ENCODE measurements at regions not wholly inside any gene's neighbourhood (a gene's known extent, or its start where the extent isn't known, plus 50 kb on each side); places are given as distances from the start of the nearest gene placed in this dataset.

DNA sequence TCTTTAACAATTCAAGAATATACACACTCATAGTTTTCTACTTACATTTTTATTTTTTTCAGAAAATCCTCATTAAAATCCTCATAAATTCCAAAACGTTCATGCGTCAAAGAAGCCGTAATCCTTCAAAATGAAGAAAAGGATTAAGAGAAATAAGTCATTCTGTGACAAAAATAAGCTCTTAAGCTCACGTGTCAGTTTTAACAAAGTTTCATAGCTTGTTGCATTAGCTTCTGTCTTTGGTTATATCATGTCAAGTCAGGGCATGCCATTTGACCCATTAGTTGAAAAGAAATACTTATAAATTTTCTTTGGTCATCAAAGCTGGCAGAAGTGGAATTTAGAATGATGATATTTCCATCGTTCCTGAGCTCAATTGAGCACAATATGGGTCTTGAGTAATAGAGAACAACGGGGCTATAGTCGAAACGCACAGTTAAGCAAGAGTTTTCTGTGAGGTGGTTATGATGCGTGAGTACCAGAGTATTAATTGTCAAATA is 185.2 kb upstream of the CTSO start:
- Histone ChIP-seq H3K27ac (ENCODE audit: low read length in 2 of 2) (no peak overlapping the region), H3K4me2 (replicated peaks; ENCODE audit: low read depth, low read length, poor library complexity, severe bottlenecking) (no peak overlapping the region), H4K20me1 (ENCODE audit: control insufficient read depth, insufficient read depth, low read length, poor library complexity, severe bottlenecking) (no peaks in the 10 kb centered on the region), H3K36me3 (replicated peaks in 1 of 2; ENCODE audit: control extremely low read depth in 1 of 2, control insufficient read depth in 1 of 2, extremely low read depth in 1 of 2, insufficient read depth in 2 of 2, low read length in 1 of 2) (no peaks in the 10 kb centered on the region), H2AFZ (ENCODE audit: insufficient read depth, low read depth, low read length, poor library complexity, severe bottlenecking) (no peak overlapping the region), H3K79me2 (ENCODE audit: control insufficient read depth, insufficient read depth, low read length) (no peaks in the 10 kb centered on the region), H3K9me3 (ENCODE audit: control extremely low read depth in 1 of 3, control insufficient read depth in 2 of 3, insufficient read depth in 1 of 3, low read length in 2 of 3) (no peaks in the 10 kb centered on the region), H3K4me3 (ENCODE audit: control extremely low read depth in 1 of 5, extremely low read depth in 1 of 5, insufficient read depth in 1 of 5, low read depth in 2 of 5, low read length in 4 of 5) (no peak overlapping the region), H3K27me3 (replicated peaks in 1 of 4; ENCODE audit: control extremely low read depth in 1 of 4, control insufficient read depth in 3 of 4, insufficient read depth in 4 of 4, low read length in 3 of 4) (no peaks in the 10 kb centered on the region), H3K4me1 (ENCODE audit: control insufficient read depth in 2 of 2, insufficient read depth in 2 of 2, low read length in 2 of 2) (no peaks in the 10 kb centered on the region), H3K9ac (ENCODE audit: low read length) (no peak overlapping the region)
- no peak overlapping the region for H3K27ac Mint-ChIP-seq
- ATAC-seq (ENCODE audit: low read depth): no peak
- H3K4me1 Mint-ChIP-seq: no peaks in the 10 kb centered on the region
- 82% methylated on average over 4 of the region's 9 CpGs for whole genome bisulfite sequencing (ENCODE audit: insufficient coverage)
- DNase-seq: no peak
- H3K9me3 Mint-ChIP-seq (ENCODE audit: insufficient read depth): no peaks in the 10 kb centered on the region
- intact Hi-C loops (cut with micrococcal nuclease): no loop called here
- TF ChIP-seq, protein P1, sequence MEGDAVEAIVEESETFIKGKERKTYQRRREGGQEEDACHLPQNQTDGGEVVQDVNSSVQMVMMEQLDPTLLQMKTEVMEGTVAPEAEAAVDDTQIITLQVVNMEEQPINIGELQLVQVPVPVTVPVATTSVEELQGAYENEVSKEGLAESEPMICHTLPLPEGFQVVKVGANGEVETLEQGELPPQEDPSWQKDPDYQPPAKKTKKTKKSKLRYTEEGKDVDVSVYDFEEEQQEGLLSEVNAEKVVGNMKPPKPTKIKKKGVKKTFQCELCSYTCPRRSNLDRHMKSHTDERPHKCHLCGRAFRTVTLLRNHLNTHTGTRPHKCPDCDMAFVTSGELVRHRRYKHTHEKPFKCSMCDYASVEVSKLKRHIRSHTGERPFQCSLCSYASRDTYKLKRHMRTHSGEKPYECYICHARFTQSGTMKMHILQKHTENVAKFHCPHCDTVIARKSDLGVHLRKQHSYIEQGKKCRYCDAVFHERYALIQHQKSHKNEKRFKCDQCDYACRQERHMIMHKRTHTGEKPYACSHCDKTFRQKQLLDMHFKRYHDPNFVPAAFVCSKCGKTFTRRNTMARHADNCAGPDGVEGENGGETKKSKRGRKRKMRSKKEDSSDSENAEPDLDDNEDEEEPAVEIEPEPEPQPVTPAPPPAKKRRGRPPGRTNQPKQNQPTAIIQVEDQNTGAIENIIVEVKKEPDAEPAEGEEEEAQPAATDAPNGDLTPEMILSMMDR (IDR thresholded peaks at IDR 0.05): no peak
- no peak for TF ChIP-seq EZH2 (IDR thresholded peaks at IDR 0.05; ENCODE audit: borderline replicate concordance, insufficient read depth, low read depth, low read length, poor library complexity, severe bottlenecking)
- POLR2A ChIA-PET: no interaction called here
- H3K4me3 Mint-ChIP-seq: no peak overlapping the region
- CTCF ChIA-PET: no interaction called here
- no peaks in the 10 kb centered on the region for H3K27me3 Mint-ChIP-seq

DNA sequence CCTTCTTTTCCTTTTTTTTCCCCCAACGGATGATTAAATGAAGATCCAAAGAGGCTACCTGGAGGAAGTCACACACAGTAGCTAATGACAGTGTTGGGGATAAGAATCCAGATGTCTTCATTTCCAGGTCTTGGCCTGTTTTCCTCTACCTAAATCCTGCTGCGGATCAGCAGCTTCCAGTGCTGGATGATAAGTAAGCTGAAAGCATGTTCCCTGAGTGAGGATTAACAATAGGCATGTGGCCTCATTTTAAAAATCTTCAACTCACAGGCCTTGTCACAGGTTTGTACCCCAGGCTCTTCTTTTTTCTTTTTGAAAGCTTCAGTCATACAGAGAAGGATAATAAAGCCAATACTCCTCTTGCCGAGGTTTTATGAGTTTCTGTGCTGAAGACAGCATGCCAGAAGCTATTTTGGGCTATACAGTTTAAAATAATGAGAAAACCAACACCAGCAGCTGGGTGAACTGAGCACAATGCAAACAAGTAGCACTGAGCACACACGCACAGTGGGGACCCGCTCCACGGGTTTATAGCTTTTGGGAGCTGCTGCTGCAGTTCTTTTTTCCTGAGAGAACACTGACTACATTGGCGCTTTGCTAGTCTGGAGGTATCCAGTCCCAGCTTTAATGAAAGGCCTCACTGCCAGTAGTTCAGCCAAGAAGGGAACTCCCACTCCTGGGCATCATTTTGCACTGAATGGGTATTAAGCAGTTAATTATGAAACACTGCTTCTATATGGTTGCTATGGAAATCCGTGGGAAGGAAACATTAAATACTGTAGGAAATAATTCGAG is 184.2 kb upstream of the CTSO start:
- ATAC-seq (ENCODE audit: low read depth): no peak
- DNase-seq: no peak
- CTCF ChIA-PET: no interaction called here
- H3K79me2 ChIP-seq (ENCODE audit: control insufficient read depth, insufficient read depth, low read length): no peaks in the 10 kb centered on the region
- H3K4me3 ChIP-seq (ENCODE audit: control extremely low read depth in 1 of 5, extremely low read depth in 1 of 5, insufficient read depth in 1 of 5, low read depth in 2 of 5, low read length in 4 of 5): no peak overlapping the region
- whole genome bisulfite sequencing (ENCODE audit: insufficient coverage): 93% methylated on average over 4 of the region's 9 CpGs
- POLR2A ChIA-PET: no interaction called here
- Mint-ChIP-seq H3K27ac (no peak overlapping the region), H3K4me1 (no peaks in the 10 kb centered on the region), H3K4me3 (no peak overlapping the region), H3K9me3 (ENCODE audit: insufficient read depth) (no peaks in the 10 kb centered on the region), H3K27me3 (no peaks in the 10 kb centered on the region)
- no peaks in the 10 kb centered on the region for H3K9me3 ChIP-seq (ENCODE audit: control extremely low read depth in 1 of 3, control insufficient read depth in 2 of 3, insufficient read depth in 1 of 3, low read length in 2 of 3)
- H3K9ac ChIP-seq (ENCODE audit: low read length): no peak overlapping the region
- no peaks in the 10 kb centered on the region for H3K36me3 ChIP-seq (replicated peaks in 1 of 2; ENCODE audit: control extremely low read depth in 1 of 2, control insufficient read depth in 1 of 2, extremely low read depth in 1 of 2, insufficient read depth in 2 of 2, low read length in 1 of 2)
- no peaks in the 10 kb centered on the region for H4K20me1 ChIP-seq (ENCODE audit: control insufficient read depth, insufficient read depth, low read length, poor library complexity, severe bottlenecking)
- H3K27me3 ChIP-seq (replicated peaks in 1 of 4; ENCODE audit: control extremely low read depth in 1 of 4, control insufficient read depth in 3 of 4, insufficient read depth in 4 of 4, low read length in 3 of 4): no peaks in the 10 kb centered on the region
- H3K4me1 ChIP-seq (ENCODE audit: control insufficient read depth in 2 of 2, insufficient read depth in 2 of 2, low read length in 2 of 2): no peaks in the 10 kb centered on the region
- H3K4me2 ChIP-seq (replicated peaks; ENCODE audit: low read depth, low read length, poor library complexity, severe bottlenecking): no peak overlapping the region
- TF ChIP-seq, protein P1 (IDR thresholded peaks at IDR 0.05): no peak
- TF ChIP-seq EZH2 (IDR thresholded peaks at IDR 0.05; ENCODE audit: borderline replicate concordance, insufficient read depth, low read depth, low read length, poor library complexity, severe bottlenecking): no peak
- no peak overlapping the region for H2AFZ ChIP-seq (ENCODE audit: insufficient read depth, low read depth, low read length, poor library complexity, severe bottlenecking)
- no peak overlapping the region for H3K27ac ChIP-seq (ENCODE audit: low read length in 2 of 2)
- intact Hi-C loops (cut with micrococcal nuclease): no loop called here

Measured in B cell (primary cell).